ENCODE measurements at regions not wholly inside any gene's neighbourhood (a gene's known extent, or its start where the extent isn't known, plus 50 kb on each side); places are given as distances from the start of the nearest gene placed in this dataset.
"Not testable (repeated sequence)": the region's sequence is repeated elsewhere in the genome, so short reads cannot be mapped to it uniquely, and the experiment has no call there.

GRCh38 chr3:180424305-180424704, 177.7 kb upstream of the TTC14 start:
- DNase-seq = not testable (repeated sequence)

- no peak for DNase-seq
Measured at GRCh38 chr3:180430896-180431295, 171.1 kb upstream of the TTC14 start.

DNA sequence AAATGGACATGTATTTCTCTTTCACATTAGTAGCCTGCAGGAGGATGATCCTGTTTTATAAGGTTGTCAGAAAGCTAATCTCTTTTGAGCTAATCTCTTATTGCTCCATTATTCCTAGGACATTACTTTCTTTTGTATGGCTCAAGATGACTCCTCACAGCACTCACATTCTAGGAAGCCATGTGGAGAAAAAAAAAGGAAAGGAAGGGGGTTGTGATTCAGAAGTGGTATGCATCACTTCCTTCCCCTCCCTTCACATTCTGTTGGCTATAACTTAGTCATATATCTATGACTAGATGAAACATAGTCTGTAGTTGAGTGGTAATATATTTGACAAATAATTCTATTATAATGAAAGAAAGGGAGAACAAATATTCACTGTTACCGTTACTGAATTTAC, 168.8 kb upstream of the TTC14 start:
- DNase-seq = no peak

DNA sequence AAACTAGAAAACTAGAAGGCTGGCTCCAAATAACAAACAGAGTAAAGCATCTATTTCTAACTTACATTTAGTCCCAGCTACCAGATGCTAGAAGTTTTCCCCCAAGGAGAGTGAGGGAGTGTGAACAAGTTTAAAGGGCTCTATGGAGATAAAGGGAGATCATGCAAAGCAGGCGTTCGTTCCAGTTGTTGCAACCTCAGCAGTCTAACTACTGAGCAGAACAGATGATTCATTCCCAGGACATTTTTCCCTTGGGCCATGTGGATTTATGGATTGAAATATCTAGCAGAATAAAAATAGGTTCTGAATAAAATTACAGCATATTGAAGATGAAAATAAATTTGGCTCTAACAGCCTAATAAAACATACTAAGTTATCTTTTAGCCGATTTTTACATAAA, 154.8 kb upstream of the TTC14 start:
- DNase-seq = no peak

DNA sequence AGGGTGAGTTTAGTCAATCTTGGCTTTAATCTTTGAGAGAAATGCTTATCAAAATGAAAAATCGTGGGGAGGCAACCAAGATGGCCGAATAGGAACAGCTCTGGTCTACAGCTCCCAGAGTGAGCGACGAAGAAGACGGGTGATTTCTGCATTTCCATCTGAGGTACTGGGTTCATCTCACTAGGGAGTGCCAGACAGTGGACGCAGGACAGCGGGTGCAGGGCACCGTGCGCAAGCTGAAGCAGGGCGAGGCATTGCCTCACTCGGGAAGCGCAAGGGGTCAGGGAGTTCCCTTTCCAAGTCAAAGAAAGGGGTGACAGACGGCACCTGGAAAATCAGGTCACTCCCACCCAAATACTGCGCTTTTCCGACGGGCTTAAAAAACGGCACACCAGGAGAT, 153.6 kb upstream of the TTC14 start:
- DNase-seq = not testable (repeated sequence)

DNA sequence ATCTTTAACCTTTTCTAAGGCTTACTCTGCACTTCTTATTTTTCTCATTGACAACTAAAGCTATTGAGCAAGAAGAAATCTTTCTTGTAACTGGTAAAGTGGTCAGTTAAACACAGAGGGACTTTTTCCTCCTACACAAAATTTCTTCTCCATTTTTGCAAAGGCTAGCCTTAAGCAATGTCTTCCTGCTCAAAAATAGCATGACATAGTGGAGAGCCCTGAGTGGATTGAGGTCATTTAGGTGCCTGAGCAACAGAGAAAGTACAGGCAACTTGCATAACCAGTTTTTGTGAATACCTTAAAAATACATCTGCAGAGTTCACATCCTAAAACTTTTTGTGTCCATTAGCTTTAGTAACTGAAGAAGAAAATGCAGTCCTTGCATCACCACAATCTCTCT, 144.7 kb upstream of the TTC14 start:
- no peak for DNase-seq

DNA sequence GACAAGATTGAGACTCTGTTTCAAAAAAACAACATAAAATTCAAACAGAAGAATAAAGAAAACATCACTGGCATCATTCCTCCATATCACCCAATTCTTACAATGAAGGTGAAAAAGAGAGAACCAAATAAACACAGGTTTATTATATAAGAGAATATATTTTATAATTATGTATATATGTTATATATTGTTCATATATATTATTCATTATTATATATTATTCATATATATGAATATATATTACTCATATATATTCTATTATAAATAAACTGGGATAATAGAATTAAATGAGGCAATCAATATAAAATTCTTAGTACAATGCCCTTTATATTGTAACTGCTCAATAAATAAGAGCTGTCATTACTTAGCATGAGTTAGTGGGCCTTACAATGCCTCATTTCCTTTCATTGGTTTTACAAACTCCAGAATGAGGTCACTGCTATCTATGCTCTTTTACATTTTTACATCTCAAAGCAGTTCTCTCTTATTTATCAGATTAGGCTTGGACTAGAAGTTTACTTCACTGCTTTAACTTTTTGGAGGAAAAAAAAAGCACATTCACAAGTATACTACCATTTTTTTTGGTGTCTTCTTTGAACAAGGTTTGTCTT, 135.5 kb upstream of the TTC14 start:
- no peak for DNase-seq

DNA sequence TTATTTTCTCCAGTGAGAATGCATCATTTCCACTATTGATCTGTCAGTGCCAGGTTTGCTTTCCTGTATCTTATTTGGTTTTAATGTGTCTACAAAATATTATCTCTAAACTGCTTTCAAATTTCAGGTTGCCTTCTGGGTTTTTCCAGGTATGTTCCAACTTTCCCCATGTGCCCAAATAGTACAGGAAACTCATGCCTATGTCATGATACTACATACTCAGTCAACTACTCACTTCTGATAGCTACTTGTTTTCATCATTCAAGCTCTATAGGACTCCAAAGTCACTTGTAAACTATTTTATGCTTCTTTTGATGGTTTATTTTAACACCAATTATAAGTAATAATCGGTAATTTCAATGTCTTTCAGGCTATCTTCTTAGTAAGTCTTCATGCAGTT, 134.8 kb upstream of the TTC14 start:
- no peak for DNase-seq

GRCh38 chr3:180469149-180469548, 132.8 kb upstream of the TTC14 start:
- no peak for DNase-seq

GRCh38 chr3:180478695-180479094, 123.3 kb upstream of the TTC14 start:
- DNase-seq = no peak

DNA sequence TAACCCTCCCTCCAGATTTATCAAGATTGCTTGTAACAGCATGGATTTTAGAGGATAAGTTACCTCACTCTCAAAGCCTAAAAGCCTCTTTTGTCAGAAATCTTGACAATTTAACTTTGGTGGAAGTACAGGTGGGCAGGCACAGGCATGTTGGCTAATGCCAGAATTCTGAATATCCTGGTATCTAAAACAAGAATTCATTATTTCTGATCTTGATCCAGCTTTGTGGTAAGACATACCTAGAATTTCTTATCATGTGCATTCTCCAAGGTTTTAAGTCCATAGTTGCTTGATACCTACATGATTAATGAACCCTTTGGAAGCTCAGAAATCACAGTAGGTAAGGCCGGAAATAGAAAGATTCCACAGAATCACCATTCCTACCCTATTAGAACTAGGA, 109.9 kb upstream of the TTC14 start:
- no peak for DNase-seq

DNA sequence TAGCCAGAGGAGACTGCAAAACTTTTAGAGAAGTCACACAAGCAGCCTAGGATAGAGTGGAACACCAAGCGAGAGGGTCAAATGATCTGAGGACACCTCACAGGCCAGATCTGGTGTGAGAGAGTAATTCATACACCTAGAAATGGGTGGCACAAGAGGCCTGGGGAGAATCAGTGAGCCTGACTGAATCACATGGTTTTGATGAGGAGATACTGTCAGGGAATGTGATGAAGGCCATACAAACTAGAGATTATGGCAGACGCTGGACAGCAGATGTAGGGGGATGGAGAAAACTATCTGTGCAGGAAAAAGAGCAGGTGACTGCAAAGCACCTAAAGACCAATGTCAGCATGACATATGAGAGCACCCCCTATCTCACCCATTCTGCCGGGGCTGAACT, 105.0 kb upstream of the TTC14 start:
- no peak for DNase-seq

GRCh38 chr3:180516368-180516767, 85.6 kb upstream of the TTC14 start:
- DNase-seq = no peak

- no peak for DNase-seq
Measured at GRCh38 chr3:180523040-180523439, 78.9 kb upstream of the TTC14 start.

GRCh38 chr3:180528843-180529242, 73.1 kb upstream of the TTC14 start:
- no peak for DNase-seq

DNA sequence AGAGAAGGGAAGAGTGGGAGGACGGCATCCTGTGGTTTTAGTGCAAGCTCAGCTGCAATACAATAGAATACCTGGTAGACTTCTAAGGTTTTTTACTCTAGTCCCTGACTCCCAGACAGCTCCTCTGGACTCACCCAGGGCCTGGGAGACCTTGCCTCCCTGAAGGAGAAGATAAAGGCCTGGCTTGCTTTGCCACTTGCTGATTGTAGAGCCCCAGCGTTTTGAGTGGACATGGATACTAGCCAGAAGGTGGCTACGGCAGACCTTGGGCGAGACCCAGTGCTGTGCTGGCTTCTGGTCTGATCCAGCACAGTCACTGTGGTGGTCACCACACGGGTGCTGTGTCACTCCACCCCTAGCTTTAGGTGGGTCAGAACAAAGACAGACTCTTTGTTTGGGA, 72.2 kb upstream of the TTC14 start:
- no peak for DNase-seq

- DNase-seq = no peak
Measured at GRCh38 chr3:180530276-180530675, 71.7 kb upstream of the TTC14 start.

- DNase-seq = no peak
Measured at GRCh38 chr3:180531303-180532278, 70.4 kb upstream of the TTC14 start.

DNA sequence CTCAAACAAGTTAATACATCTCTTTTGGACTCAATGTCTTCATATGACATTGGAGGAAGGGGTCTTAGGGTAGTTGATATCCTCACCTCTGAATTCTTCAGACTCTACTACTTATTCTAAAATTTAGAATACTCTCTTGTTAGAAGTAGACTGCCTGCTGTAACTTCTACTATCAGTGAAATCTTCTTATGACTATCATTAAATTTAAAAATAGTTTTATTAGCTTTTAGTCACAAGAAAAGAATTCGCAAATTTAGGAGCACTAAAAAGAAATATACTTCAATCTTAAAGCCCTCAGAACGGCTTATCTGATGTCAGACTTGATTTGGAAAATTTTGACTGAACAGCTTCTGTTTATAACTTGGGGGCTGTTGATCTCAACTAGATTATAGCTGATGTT, 67.1 kb upstream of the TTC14 start:
- no peak for DNase-seq

DNA sequence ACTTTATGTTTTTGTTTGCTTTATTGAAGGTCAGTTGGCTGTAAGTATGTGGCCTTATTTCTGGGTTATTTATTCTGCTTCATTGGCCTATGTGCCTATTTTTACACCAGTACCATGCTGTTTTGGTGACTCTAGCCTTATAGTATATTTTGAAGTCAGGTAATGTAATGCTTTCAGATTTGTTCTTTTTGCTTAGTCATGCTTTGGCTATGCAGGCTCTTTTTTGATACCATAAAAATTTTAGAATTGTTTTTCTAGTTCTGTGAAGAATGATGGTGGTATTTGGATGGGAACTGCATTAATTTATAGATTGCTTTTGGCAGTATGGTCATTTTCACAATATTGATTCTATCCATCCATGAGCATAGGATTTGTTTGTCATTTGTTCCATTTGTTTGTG, 63.5 kb upstream of the TTC14 start:
- no peak for DNase-seq

- DNase-seq = no peak
Measured at GRCh38 chr3:180543877-180544276, 58.1 kb upstream of the TTC14 start.

DNA sequence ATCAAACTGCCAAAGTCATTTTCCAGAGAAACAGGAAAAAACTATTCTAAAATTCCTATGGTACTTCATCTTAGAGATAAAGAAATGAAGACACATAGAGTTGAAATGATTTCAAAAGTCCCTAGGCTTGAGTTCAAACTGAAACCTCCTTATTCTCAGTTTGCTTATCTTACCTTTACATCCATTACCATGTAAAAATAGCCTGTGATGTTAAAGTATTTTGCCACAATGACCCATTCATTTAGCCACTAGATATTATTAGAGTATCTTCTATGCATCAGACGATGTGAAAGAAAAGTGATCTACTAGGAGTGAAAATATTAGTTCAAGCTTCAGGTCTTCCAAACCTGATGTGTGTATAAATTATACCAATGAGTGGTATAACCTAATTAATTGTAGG, 55.1 kb upstream of the TTC14 start:
- DNase-seq = no peak

- DNase-seq = no peak
Measured at GRCh38 chr3:180548050-180548449, 53.9 kb upstream of the TTC14 start.
